Caco-2 (cell line): ENCODE measurements at regions not wholly inside any gene's neighbourhood (a gene's known extent, or its start where the extent isn't known, plus 50 kb on each side); places are given as distances from the start of the nearest gene placed in this dataset.
"Not testable (repeated sequence)": the region's sequence is repeated elsewhere in the genome, so short reads cannot be mapped to it uniquely, and the experiment has no call there.

ENCODE experiments used
- BruUV-seq: library from RNA; stranded (reverse); fragments of 400-500 nt; replicated peaks from 2 replicates; lab custom pipeline; 2021; lab: Mats Ljungman, UMichigan
- CTCF ChIA-PET: fragments of 300-600 bp; sonication (Branson Sonifier 250); formaldehyde crosslinking; loops from one replicate; lab custom pipeline; 2022; ENCODE audit warnings: antibody characterized with exemption; lab: Charles Lee
- POLR2A ChIA-PET: fragments of 300-600 bp; sonication (Branson Sonifier 250); formaldehyde crosslinking; loops from one replicate; lab custom pipeline; 2022; ENCODE audit warnings: antibody characterized with exemption; lab: Charles Lee
- DNase-seq, 2 experiments: peaks; one replicate each; pipeline versions ENCODE4 v3.0.0 to v3.0.0-alpha.2; 2020 to 2022
- H3K27me3 ChIP-seq: replicated peaks from 2 replicates; pipeline ENCODE4 v1.6.0; 2011; ENCODE audit warnings: low read length; ENCODE audit not compliant: control insufficient read depth, insufficient read depth
- H3K36me3 ChIP-seq: 2 replicates; pipeline ENCODE4 v1.5.1; 2011; ENCODE audit warnings: low read length; ENCODE audit not compliant: control insufficient read depth, insufficient read depth
- H3K4me1 ChIP-seq: fragments of 250-450 bp; sonication (Bioruptor Pico); 2 replicates; pipeline ENCODE4 v1.5.1; 2020; ENCODE audit warnings: mild to moderate bottlenecking
- H3K4me3 ChIP-seq: 2 replicates; pipeline ENCODE4 v1.5.1; 2011; ENCODE audit warnings: low read depth, mild to moderate bottlenecking, control low read depth, low read length
- H3K9me3 ChIP-seq: fragments of 250-450 bp; sonication (Bioruptor Pico); 2 replicates; pipeline ENCODE4 v1.5.1; 2020; ENCODE audit warnings: mild to moderate bottlenecking, moderate library complexity
- H3K27ac Mint-ChIP-seq: one replicate; pipeline ENCODE4 v1.8.0; 2022; ENCODE audit warnings: mixed read lengths; ENCODE audit not compliant: unreplicated experiment
- H3K27me3 Mint-ChIP-seq: one replicate; pipeline ENCODE4 v1.8.0; 2022; ENCODE audit warnings: mixed read lengths; ENCODE audit not compliant: insufficient read depth, unreplicated experiment
- H3K36me3 Mint-ChIP-seq: one replicate; pipeline ENCODE4 v1.8.0; 2022; ENCODE audit warnings: mild to moderate bottlenecking, mixed read lengths; ENCODE audit not compliant: insufficient read depth, unreplicated experiment
- H3K4me1 Mint-ChIP-seq: one replicate; pipeline ENCODE4 v1.8.0; 2022; ENCODE audit warnings: low read depth, mixed read lengths; ENCODE audit not compliant: unreplicated experiment
- H3K4me3 Mint-ChIP-seq: one replicate; pipeline ENCODE4 v1.8.0; 2022; ENCODE audit warnings: mild to moderate bottlenecking, moderate library complexity, mixed read lengths; ENCODE audit not compliant: unreplicated experiment
- H3K9me3 Mint-ChIP-seq: one replicate; pipeline ENCODE4 v1.8.0; 2022; ENCODE audit warnings: mixed read lengths; ENCODE audit not compliant: unreplicated experiment
- intact Hi-C: fragments of 100-400 bp; cut with micrococcal nuclease; formaldehyde crosslinking; loops from one replicate; pipeline ENCODE4 v1.10.0; 2022; ENCODE audit not compliant: unreplicated experiment
- TF ChIP-seq, protein P1 (sequence below), 2 experiments: fragments of 200-600 bp in 1 of 2; IDR thresholded peaks; 1 replicate in 1 of 2; 2 replicates in 1 of 2; pipeline versions ENCODE4 v1.5.1 to v1.8.0; 2011 to 2022; ENCODE audit warnings: antibody characterized with exemption in 1 of 2, control low read depth in 1 of 2, inconsistent platforms in 1 of 2, low read depth in 1 of 2, low read length in 1 of 2, mild to moderate bottlenecking in 1 of 2, moderate library complexity in 1 of 2; ENCODE audit not compliant: insufficient read depth in 1 of 2, severe bottlenecking in 1 of 2, unreplicated experiment in 1 of 2

- H3K27me3 ChIP-seq: no peaks in the 10 kb centered on the region
- no peak overlapping the region for H3K4me3 ChIP-seq
- H3K9me3 Mint-ChIP-seq: no peaks in the 10 kb centered on the region
- TF ChIP-seq, protein P1, sequence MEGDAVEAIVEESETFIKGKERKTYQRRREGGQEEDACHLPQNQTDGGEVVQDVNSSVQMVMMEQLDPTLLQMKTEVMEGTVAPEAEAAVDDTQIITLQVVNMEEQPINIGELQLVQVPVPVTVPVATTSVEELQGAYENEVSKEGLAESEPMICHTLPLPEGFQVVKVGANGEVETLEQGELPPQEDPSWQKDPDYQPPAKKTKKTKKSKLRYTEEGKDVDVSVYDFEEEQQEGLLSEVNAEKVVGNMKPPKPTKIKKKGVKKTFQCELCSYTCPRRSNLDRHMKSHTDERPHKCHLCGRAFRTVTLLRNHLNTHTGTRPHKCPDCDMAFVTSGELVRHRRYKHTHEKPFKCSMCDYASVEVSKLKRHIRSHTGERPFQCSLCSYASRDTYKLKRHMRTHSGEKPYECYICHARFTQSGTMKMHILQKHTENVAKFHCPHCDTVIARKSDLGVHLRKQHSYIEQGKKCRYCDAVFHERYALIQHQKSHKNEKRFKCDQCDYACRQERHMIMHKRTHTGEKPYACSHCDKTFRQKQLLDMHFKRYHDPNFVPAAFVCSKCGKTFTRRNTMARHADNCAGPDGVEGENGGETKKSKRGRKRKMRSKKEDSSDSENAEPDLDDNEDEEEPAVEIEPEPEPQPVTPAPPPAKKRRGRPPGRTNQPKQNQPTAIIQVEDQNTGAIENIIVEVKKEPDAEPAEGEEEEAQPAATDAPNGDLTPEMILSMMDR (IDR thresholded peaks at IDR 0.05; ENCODE audit: insufficient read depth in 1 of 2, low read depth in 1 of 2, low read length in 1 of 2, severe bottlenecking in 1 of 2, unreplicated experiment in 1 of 2): no peak
- no TSS peak for BruUV-seq
- peaks cover 13% of the 10 kb centered on the region for H3K4me1 Mint-ChIP-seq
- H3K36me3 ChIP-seq: no peaks in the 10 kb centered on the region
- no peak overlapping the region for H3K27ac Mint-ChIP-seq
- ChIA-PET POLR2A (no interaction called here), CTCF (no interaction called here)
- intact Hi-C loops: no loop called here
- H3K4me3 Mint-ChIP-seq: no peak overlapping the region
- H3K27me3 Mint-ChIP-seq: no peaks in the 10 kb centered on the region
- no peaks in the 10 kb centered on the region; the same call in 1 of the 2 replicates for H3K9me3 ChIP-seq
- no peak for DNase-seq
- H3K4me1 ChIP-seq: peaks cover 28% of the 10 kb centered on the region
- H3K36me3 Mint-ChIP-seq: no peaks in the 10 kb centered on the region
Observed at GRCh38 chr16:13630374-13630773, 289.6 kb upstream of the ERCC4 start.

GRCh38 chr16:13631213-13631767 lies 288.7 kb upstream of the ERCC4 start:
- ChIA-PET POLR2A (no interaction called here), CTCF (interaction anchor here (0.6 to 0.7 kb wide), 2 partner anchors 253 to 737 kb away, joined by 3 to 4 read pairs; no protein-coding TSS in a partner anchor)
- TF ChIP-seq, protein P1 (IDR thresholded peaks at IDR 0.05; ENCODE audit: insufficient read depth in 1 of 2, low read depth in 1 of 2, low read length in 1 of 2, severe bottlenecking in 1 of 2, unreplicated experiment in 1 of 2): no peak
- Mint-ChIP-seq H3K27me3 (no peaks in the 10 kb centered on the region), H3K27ac (peak overlapping the region; percentile 36), H3K9me3 (peaks cover 7% of the 10 kb centered on the region), H3K4me3 (no peak overlapping the region), H3K4me1 (peaks cover 13% of the 10 kb centered on the region), H3K36me3 (no peaks in the 10 kb centered on the region)
- H3K4me3 ChIP-seq: no peak overlapping the region
- H3K27me3 ChIP-seq: no peaks in the 10 kb centered on the region
- no peaks in the 10 kb centered on the region; the same call in 1 of the 2 replicates for H3K9me3 ChIP-seq
- BruUV-seq: no TSS peak
- peak in 1 of 2 experiments; percentile 35 for DNase-seq
- intact Hi-C loops: no loop called here
- peaks cover 28% of the 10 kb centered on the region for H3K4me1 ChIP-seq
- H3K36me3 ChIP-seq: no peaks in the 10 kb centered on the region

- H3K36me3 ChIP-seq: no peaks in the 10 kb centered on the region
- peaks cover 13% of the 10 kb centered on the region for H3K4me1 Mint-ChIP-seq
- POLR2A ChIA-PET: no interaction called here
- no peak overlapping the region for H3K4me3 Mint-ChIP-seq
- H3K36me3 Mint-ChIP-seq: no peaks in the 10 kb centered on the region
- CTCF ChIA-PET: no interaction called here
- H3K27me3 Mint-ChIP-seq: no peaks in the 10 kb centered on the region
- no peak for DNase-seq
- peaks cover 13% of the 10 kb centered on the region for H3K9me3 Mint-ChIP-seq
- TF ChIP-seq, protein P1 (IDR thresholded peaks at IDR 0.05; ENCODE audit: insufficient read depth in 1 of 2, low read depth in 1 of 2, low read length in 1 of 2, severe bottlenecking in 1 of 2, unreplicated experiment in 1 of 2): no peak
- H3K4me3 ChIP-seq: no peak overlapping the region
- intact Hi-C loops: no loop called here
- peak overlapping the region; percentile 36 for H3K27ac Mint-ChIP-seq
- peaks cover 28% of the 10 kb centered on the region for H3K4me1 ChIP-seq
- no peaks in the 10 kb centered on the region for H3K27me3 ChIP-seq
- no peaks in the 10 kb centered on the region; the same call in 1 of the 2 replicates for H3K9me3 ChIP-seq
- no TSS peak for BruUV-seq
Observed at GRCh38 chr16:13631916-13632315, 288.0 kb upstream of the ERCC4 start.

DNA sequence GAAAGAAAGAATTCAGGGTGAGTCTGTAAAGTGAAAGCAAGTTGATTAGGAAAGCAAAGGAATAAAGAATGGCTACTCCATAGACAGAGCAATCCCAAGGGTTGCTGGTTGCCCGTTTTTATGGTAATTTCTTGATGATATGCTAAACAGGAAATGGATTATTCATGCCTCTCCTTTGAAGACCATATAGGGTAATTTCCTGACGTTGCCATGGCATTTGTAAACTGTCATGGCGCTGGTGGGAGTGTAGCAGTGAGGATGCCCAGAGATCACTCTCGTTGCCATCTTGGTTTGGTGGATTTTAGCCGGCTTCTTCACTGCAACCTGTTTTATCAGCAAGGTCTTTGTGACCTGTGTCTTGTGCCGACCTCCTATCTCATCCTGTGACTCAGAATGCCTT lies 287.4 kb upstream of the ERCC4 start:
- H3K27me3 ChIP-seq, H3K9me3 ChIP-seq, DNase-seq, CTCF ChIA-PET, H3K4me3 Mint-ChIP-seq, intact Hi-C loops, POLR2A ChIA-PET, H3K36me3 Mint-ChIP-seq, H3K4me3 ChIP-seq, BruUV-seq, H3K36me3 ChIP-seq, H3K27me3 Mint-ChIP-seq: not testable (repeated sequence)
- peak overlapping the region; percentile 36 for H3K27ac Mint-ChIP-seq
- peaks cover 28% of the 10 kb centered on the region for H3K4me1 ChIP-seq
- H3K4me1 Mint-ChIP-seq: peaks cover 13% of the 10 kb centered on the region
- H3K9me3 Mint-ChIP-seq: peaks cover 15% of the 10 kb centered on the region
